ENCODE measurements at regions not wholly inside any gene's neighbourhood (a gene's known extent, or its start where the extent isn't known, plus 50 kb on each side); places are given as distances from the start of the nearest gene placed in this dataset.

- TF ChIP-seq CTCF (IDR thresholded peaks at IDR 0.05; ENCODE audit: control extremely low read depth in 1 of 3, insufficient read depth in 1 of 3, low read depth in 1 of 3, low read length in 3 of 3) (no peak), JUND (IDR thresholded peaks at IDR 0.05; ENCODE audit: low read length) (no peak), POU5F1 (IDR thresholded peaks at IDR 0.05; ENCODE audit: low read depth, low read length) (no peak), GTF2F1 (IDR thresholded peaks at IDR 0.05; ENCODE audit: borderline replicate concordance, low read depth, low read length) (no peak)
These were observed 69.8 kb upstream of the WAC start for GRCh38 chr10:28463141-28463540.

Data from H1 (cell line).